DMS79 (cell line): ENCODE measurements at regions not wholly inside any gene's neighbourhood (a gene's known extent, or its start where the extent isn't known, plus 50 kb on each side); places are given as distances from the start of the nearest gene placed in this dataset.

ENCODE experiments used
- DNase-seq: peaks from one replicate; lab custom pipeline; 2025; lab: John Stamatoyannopoulos, UW

GRCh38 chr10:3427347-3427746 is 254.8 kb upstream of the PITRM1 start:
- DNase-seq = no peak

- no peak for DNase-seq
Observed at GRCh38 chr10:3426190-3426845, 253.7 kb upstream of the PITRM1 start.

- no peak for DNase-seq
Observed at GRCh38 chr10:3425716-3426115, 253.1 kb upstream of the PITRM1 start.

- no peak for DNase-seq
Observed at GRCh38 chr10:3425261-3425660, 252.7 kb upstream of the PITRM1 start.

GRCh38 chr10:3424111-3424851 is 251.7 kb upstream of the PITRM1 start:
- DNase-seq = no peak

- no peak for DNase-seq
Observed at GRCh38 chr10:3423384-3423783, 250.8 kb upstream of the PITRM1 start.

GRCh38 chr10:3422282-3422681 is 249.7 kb upstream of the PITRM1 start:
- no peak for DNase-seq

GRCh38 chr10:3421537-3422257 is 249.1 kb upstream of the PITRM1 start:
- no peak for DNase-seq

GRCh38 chr10:3420527-3421469 is 248.2 kb upstream of the PITRM1 start:
- DNase-seq = no peak

GRCh38 chr10:3419719-3420495 is 247.3 kb upstream of the PITRM1 start:
- no peak for DNase-seq

GRCh38 chr10:3418926-3419325 is 246.3 kb upstream of the PITRM1 start:
- DNase-seq = no peak

- no peak for DNase-seq
Observed at GRCh38 chr10:3418041-3418754, 245.6 kb upstream of the PITRM1 start.

- DNase-seq = no peak
Observed at GRCh38 chr10:3417096-3417495, 244.5 kb upstream of the PITRM1 start.

- DNase-seq = no peak
Observed at GRCh38 chr10:3415878-3416605, 243.5 kb upstream of the PITRM1 start.

GRCh38 chr10:3415038-3415736 is 242.6 kb upstream of the PITRM1 start:
- DNase-seq = no peak

- DNase-seq = no peak
Observed at GRCh38 chr10:3414667-3415023, 242.1 kb upstream of the PITRM1 start.

- no peak for DNase-seq
Observed at GRCh38 chr10:3413937-3414666, 241.5 kb upstream of the PITRM1 start.

- DNase-seq = no peak
Observed at GRCh38 chr10:3412646-3413045, 240.1 kb upstream of the PITRM1 start.
